PC-3 (cell line): ENCODE measurements at regions not wholly inside any gene's neighbourhood (a gene's known extent, or its start where the extent isn't known, plus 50 kb on each side); places are given as distances from the start of the nearest gene placed in this dataset.

ENCODE experiments used
- ATAC-seq: fragments of 200-7000 bp; cut with Tn5 transposase; 2 replicates; pipeline ENCODE4 v1.9.1; 2020; ENCODE audit warnings: mild to moderate bottlenecking, moderate library complexity
- BruUV-seq: library from RNA; stranded (reverse); fragments of 400-500 nt; replicated peaks from 2 replicates; lab custom pipeline; 2021; lab: Mats Ljungman, UMichigan
- CTCF ChIA-PET: fragments of 300-600 bp; sonication (Branson Sonifier 250); formaldehyde crosslinking; loops from one replicate; lab custom pipeline; 2022; ENCODE audit warnings: antibody characterized with exemption; lab: Charles Lee
- POLR2A ChIA-PET: fragments of 300-600 bp; sonication (Branson Sonifier 250); formaldehyde crosslinking; loops from one replicate; lab custom pipeline; 2022; ENCODE audit warnings: antibody characterized with exemption; ENCODE audit not compliant: unreplicated experiment; lab: Charles Lee
- DNase-seq: peaks from one replicate; pipeline ENCODE4 v3.0.0-alpha.2; 2015
- H2AFZ ChIP-seq: fragments of 300-600 bp; sonication (generic); 2 replicates; pipeline ENCODE4 v1.6.0; 2016; ENCODE audit warnings: antibody characterized with exemption, low read length
- H3F3A ChIP-seq: fragments of 300-600 bp; sonication (generic); one replicate; pipeline ENCODE4 v1.6.0; 2017; ENCODE audit warnings: antibody characterized with exemption, low read length, control low read depth, mild to moderate bottlenecking; ENCODE audit not compliant: unreplicated experiment
- H3K27ac ChIP-seq: fragments of 300-600 bp; sonication (generic); 2 replicates; pipeline ENCODE4 v1.5.1; 2016; ENCODE audit warnings: mild to moderate bottlenecking, low read length
- H3K27me3 ChIP-seq: fragments of 300-600 bp; sonication (generic); 2 replicates; pipeline ENCODE4 v1.6.1; 2016; ENCODE audit warnings: low read length, mixed read lengths
- H3K36me3 ChIP-seq: fragments of 300-600 bp; sonication (generic); 2 replicates; pipeline ENCODE4 v1.6.1; 2016; ENCODE audit warnings: low read depth, mixed run types, low read length, mixed read lengths
- H3K4me1 ChIP-seq: fragments of 300-600 bp; sonication (generic); 2 replicates; pipeline ENCODE4 v1.5.1; 2016; ENCODE audit warnings: low read length; ENCODE audit not compliant: insufficient read depth
- H3K4me2 ChIP-seq: fragments of 300-600 bp; sonication (generic); 2 replicates; pipeline ENCODE4 v1.6.0; 2016; ENCODE audit warnings: low read length
- H3K4me3 ChIP-seq: fragments of 300-600 bp; sonication (generic); 2 replicates; pipeline ENCODE4 v1.5.1; 2016; ENCODE audit warnings: mild to moderate bottlenecking, low read length, mixed read lengths
- H3K79me2 ChIP-seq: fragments of 300-600 bp; sonication (generic); 2 replicates; pipeline ENCODE4 v1.6.1; 2017; ENCODE audit warnings: low read length, mixed read lengths
- H3K9ac ChIP-seq: fragments of 300-600 bp; sonication (generic); 2 replicates; pipeline ENCODE4 v1.6.0; 2016; ENCODE audit warnings: mild to moderate bottlenecking, low read length
- H3K9me2 ChIP-seq: fragments of 300-600 bp; sonication (generic); replicated peaks from 2 replicates; pipeline ENCODE4 v1.6.1; 2016; ENCODE audit warnings: mixed run types, low read length, mixed read lengths
- H3K9me3 ChIP-seq: fragments of 300-600 bp; sonication (generic); 2 replicates; pipeline ENCODE4 v1.6.1; 2016; ENCODE audit warnings: low read length, mixed read lengths
- H4K20me1 ChIP-seq: fragments of 300-600 bp; sonication (generic); 2 replicates; pipeline ENCODE4 v1.6.1; 2016; ENCODE audit warnings: low read length, mixed read lengths
- CTCF ChIP-seq: fragments of 300-600 bp; sonication (generic); conservative IDR thresholded peaks from 2 replicates; pipeline ENCODE4 v1.5.1; 2017; ENCODE audit warnings: antibody characterized with exemption, low read depth, mild to moderate bottlenecking, low read length
- EZH2 ChIP-seq: fragments of 300-600 bp; sonication (generic); IDR thresholded peaks from one replicate; pipeline ENCODE4 v1.6.1; 2017; ENCODE audit warnings: antibody characterized with exemption, mild to moderate bottlenecking, low read length; ENCODE audit not compliant: unreplicated experiment
- EZH2phosphoT487 ChIP-seq: fragments of 300-600 bp; sonication (generic); IDR thresholded peaks from 2 replicates; pipeline ENCODE4 v1.6.1; 2018; ENCODE audit warnings: mild to moderate bottlenecking, antibody characterized with exemption, low read length, borderline replicate concordance
- intact Hi-C: fragments of 100-400 bp; cut with micrococcal nuclease; formaldehyde crosslinking; loops from 2 replicates; pipeline ENCODE4 v1.9.0; 2023

- TF ChIP-seq EZH2, result no peak
- no peak for TF ChIP-seq EZH2phosphoT487
- no peak for TF ChIP-seq CTCF
- ATAC-seq (no peak), DNase-seq (no peak)
- Histone ChIP-seq H3F3A (no peaks in the 10 kb centered on the region), H3K27ac (no peak overlapping the region), H3K79me2 (no peaks in the 10 kb centered on the region), H3K4me2 (no peak overlapping the region), H3K4me3 (no peak overlapping the region), H3K9me3 (no peaks in the 10 kb centered on the region), H2AFZ (peak overlapping the region; percentile 55; the same call in 1 of the 2 replicates), H3K36me3 (no peaks in the 10 kb centered on the region), H3K9ac (no peak overlapping the region), H3K4me1 (no peaks in the 10 kb centered on the region), H4K20me1 (no peaks in the 10 kb centered on the region), H3K9me2 (no peaks in the 10 kb centered on the region), H3K27me3 (no peaks in the 10 kb centered on the region)
- BruUV-seq, result no TSS peak
- ChIA-PET POLR2A (no interaction called here), CTCF (interaction anchor here (0.7 kb wide), 1 partner anchor 97 kb away, joined by 4 read pairs; no protein-coding TSS in a partner anchor)
- intact Hi-C loops, result loop anchor here (10.0 kb wide), 1 partner anchor 799 kb away; no protein-coding TSS in a partner anchor
Measured at GRCh38 chr5:29015523-29015922, 1977.1 kb upstream of the CDH9 start.

- H3K9me3 ChIP-seq, result no peaks in the 10 kb centered on the region
- no peaks in the 10 kb centered on the region for H3F3A ChIP-seq
- H3K4me2 ChIP-seq, result no peak overlapping the region
- no peak overlapping the region for H2AFZ ChIP-seq
- no peaks in the 10 kb centered on the region for H3K27me3 ChIP-seq
- no peaks in the 10 kb centered on the region for H3K9me2 ChIP-seq
- H3K36me3 ChIP-seq, result no peaks in the 10 kb centered on the region
- peak; percentile 44 for DNase-seq
- H3K79me2 ChIP-seq, result no peaks in the 10 kb centered on the region
- BruUV-seq, result no TSS peak
- ATAC-seq, result peak; percentile 73
- no peak overlapping the region for H3K9ac ChIP-seq
- no peaks in the 10 kb centered on the region for H4K20me1 ChIP-seq
- CTCF ChIA-PET, result interaction anchor here (1.2 kb wide), 1 partner anchor 213 kb away, joined by 5 read pairs; no protein-coding TSS in a partner anchor
- POLR2A ChIA-PET, result no interaction called here
- no peaks in the 10 kb centered on the region for H3K4me1 ChIP-seq
- no peak for TF ChIP-seq EZH2phosphoT487
- TF ChIP-seq CTCF, result peak; percentile 59
- H3K4me3 ChIP-seq, result no peak overlapping the region
- H3K27ac ChIP-seq, result no peak overlapping the region
- intact Hi-C loops, result loop anchor here (1.0 to 10.0 kb wide), 2 partner anchors 91 to 213 kb away; no protein-coding TSS in a partner anchor
Measured at GRCh38 chr5:29005386-29005785, 1967.0 kb upstream of the CDH9 start.

- H3K4me1 ChIP-seq, result no peaks in the 10 kb centered on the region
- intact Hi-C loops, result loop anchor here (10.0 kb wide), 1 partner anchor 88 kb away; no protein-coding TSS in a partner anchor
- CTCF ChIA-PET, result no interaction called here
Measured at GRCh38 chr5:29002481-29002880, 1964.1 kb upstream of the CDH9 start.

More at GRCh38 chr5:29002481-29002880, 1964.1 kb upstream of the CDH9 start:
- TF ChIP-seq CTCF (no peak), EZH2 (no peak), EZH2phosphoT487 (no peak)
- H3K9me2 ChIP-seq, result no peaks in the 10 kb centered on the region
- H3K4me3 ChIP-seq, result no peak overlapping the region
- no peak overlapping the region for H3K4me2 ChIP-seq
- H3K9me3 ChIP-seq, result no peaks in the 10 kb centered on the region
- H3F3A ChIP-seq, result no peaks in the 10 kb centered on the region
- no peaks in the 10 kb centered on the region for H4K20me1 ChIP-seq
- H2AFZ ChIP-seq, result no peak overlapping the region
- BruUV-seq, result no TSS peak
- POLR2A ChIA-PET, result no interaction called here
- no peak for DNase-seq
- no peaks in the 10 kb centered on the region for H3K79me2 ChIP-seq
- H3K27ac ChIP-seq, result no peak overlapping the region
- H3K27me3 ChIP-seq, result no peaks in the 10 kb centered on the region
- ATAC-seq, result no peak
- H3K9ac ChIP-seq, result no peak overlapping the region
- no peaks in the 10 kb centered on the region for H3K36me3 ChIP-seq
